Lower leg skin (tissue), 4 donors: ENCODE measurements at regions not wholly inside any gene's neighbourhood (a gene's known extent, or its start where the extent isn't known, plus 50 kb on each side); places are given as distances from the start of the nearest gene placed in this dataset.

ENCODE experiments used
- DNase-seq, 2 donors: peaks; one replicate each; pipeline ENCODE4 v3.0.0-alpha.2; 2019; ENCODE audit warnings: low spot score in 2 of 2
- H3K4me3 ChIP-seq: fragments of 200-600 bp; sonication (generic); 2 replicates; pipeline ENCODE4 v1.5.1; 2017; ENCODE audit warnings: mild to moderate bottlenecking, low read depth; ENCODE audit not compliant: poor library complexity, severe bottlenecking
- CTCF ChIP-seq, 3 donors: fragments of 450-650 bp; IDR thresholded peaks; one replicate each; pipeline ENCODE4 v1.5.1; 2016; ENCODE audit warnings: antibody characterized with exemption in 3 of 3, mild to moderate bottlenecking in 3 of 3, moderate library complexity in 2 of 3
- POLR2A ChIP-seq, 2 donors: fragments of 450-650 bp; IDR thresholded peaks; one replicate each; pipeline ENCODE4 v1.6.1; 2016 to 2017; ENCODE audit warnings: antibody characterized with exemption in 2 of 2, mild to moderate bottlenecking in 1 of 2, moderate library complexity in 1 of 2
- WGBS, 2 donors: methylation state at CpG; one replicate each; pipeline ENCODE4 v1.1.5; 2018; 5-methylcytosine and 5-hydroxymethylcytosine counted together
- intact Hi-C: fragments of 100-400 bp; cut with DNase I; formaldehyde crosslinking; loops from one replicate; pipeline ENCODE4 v1.15.0; 2023; ENCODE audit warnings: low total_unique reads

- H3K4me3 ChIP-seq: no peak overlapping the region
- WGBS, 2 donors: 67 to 69% methylated on average over 3 of the region's 3 CpGs
- TF ChIP-seq CTCF (IDR thresholded peaks at IDR 0.05) (no peak), POLR2A (IDR thresholded peaks at IDR 0.05) (no peak)
- DNase-seq: no peak
- intact Hi-C loops: no loop called here
These were observed 70.8 kb upstream of the PTCHD1 start for GRCh38 chrX:23263892-23264291.

DNA sequence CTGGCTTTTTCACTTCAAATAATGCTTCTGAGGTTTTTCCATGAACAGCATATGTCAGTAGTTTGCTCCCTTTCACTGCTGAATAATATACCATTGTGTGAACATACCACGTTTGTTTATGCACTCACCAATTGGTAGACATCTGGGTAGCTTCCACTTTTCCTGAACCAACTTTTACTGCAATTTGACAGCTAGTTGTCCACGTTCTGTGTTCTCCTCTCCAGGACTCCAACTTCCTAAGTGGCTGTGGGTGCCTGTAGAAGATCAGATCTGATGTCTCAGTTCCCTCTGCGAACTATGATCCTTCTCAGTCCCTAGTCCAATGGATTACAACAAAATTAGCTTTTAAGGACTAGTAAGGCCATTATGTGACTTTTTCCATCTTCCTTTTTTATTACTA, 64.7 kb upstream of the PTCHD1 start:
- DNase-seq: no peak
- 57 to 69% methylated on average over 3 of the region's 3 CpGs for WGBS, 2 donors
- H3K4me3 ChIP-seq: no peak overlapping the region
- TF ChIP-seq CTCF (IDR thresholded peaks at IDR 0.05) (no peak), POLR2A (IDR thresholded peaks at IDR 0.05) (no peak)
- intact Hi-C loops: no loop called here

DNA sequence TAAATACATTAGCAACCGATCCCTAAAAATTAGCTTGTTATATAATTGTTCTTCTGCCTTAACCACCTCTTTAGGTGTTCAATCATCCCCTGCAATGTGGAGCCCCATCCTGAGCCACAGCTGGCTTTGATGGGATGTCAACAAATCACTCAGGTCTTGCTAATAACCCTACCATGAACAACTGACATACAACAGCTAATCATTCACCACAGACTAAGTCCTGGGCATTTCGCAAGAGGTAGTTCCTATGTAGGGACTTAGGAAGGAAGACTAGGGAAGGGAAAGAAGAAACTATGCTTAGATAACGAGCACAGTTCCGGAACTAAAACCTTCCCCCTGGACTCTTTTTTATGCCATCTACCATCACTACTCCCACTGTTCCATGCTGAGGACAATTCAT, 63.6 kb upstream of the PTCHD1 start:
- no peak for DNase-seq
- 85 to 90% methylated on average over 4 of the region's 4 CpGs for WGBS, 2 donors
- intact Hi-C loops: no loop called here

GRCh38 chrX:23276475-23276874, 58.2 kb upstream of the PTCHD1 start:
- WGBS, 2 donors: 63 to 64% methylated on average over 7 to 10 of the region's 10 CpGs
- intact Hi-C loops: no loop called here
- peak in 1 of 2 donors; percentile 16 for DNase-seq
- H3K4me3 ChIP-seq: no peak overlapping the region
- TF ChIP-seq CTCF (IDR thresholded peaks at IDR 0.05) (no peak), POLR2A (IDR thresholded peaks at IDR 0.05) (no peak)

More for the DNA sequence above, 63.6 kb upstream of the PTCHD1 start:
- TF ChIP-seq POLR2A (IDR thresholded peaks at IDR 0.05): no peak
- no peak for TF ChIP-seq CTCF (IDR thresholded peaks at IDR 0.05)
- H3K4me3 ChIP-seq: no peak overlapping the region
